ENCODE measurements at regions not wholly inside any gene's neighbourhood (a gene's known extent, or its start where the extent isn't known, plus 50 kb on each side); places are given as distances from the start of the nearest gene placed in this dataset.

GRCh38 chr2:220064111-220065030 lies 436.9 kb downstream of the SLC4A3 start:
- H3K36me3 Mint-ChIP-seq = no peaks in the 10 kb centered on the region
- TF ChIP-seq CTCF (conservative IDR thresholded peaks at IDR 0.05) = no peak
- H3K4me3 Mint-ChIP-seq = no peak overlapping the region
- no peak overlapping the region for H3K27ac Mint-ChIP-seq
- no peak for DNase-seq (ENCODE audit: extremely low spot score, unreplicated experiment)
- peaks cover 36% of the 10 kb centered on the region for H3K4me1 Mint-ChIP-seq (ENCODE audit: unreplicated experiment)
- H3K9me3 Mint-ChIP-seq = no peaks in the 10 kb centered on the region
- H3K27me3 Mint-ChIP-seq = no peaks in the 10 kb centered on the region

GRCh38 chr2:220065581-220065980 lies 438.2 kb downstream of the SLC4A3 start:
- H3K4me1 Mint-ChIP-seq (ENCODE audit: unreplicated experiment) = peaks cover 36% of the 10 kb centered on the region
- H3K4me3 Mint-ChIP-seq = no peak overlapping the region
- H3K27me3 Mint-ChIP-seq = no peaks in the 10 kb centered on the region
- no peak for TF ChIP-seq CTCF (conservative IDR thresholded peaks at IDR 0.05)
- no peak overlapping the region for H3K27ac Mint-ChIP-seq
- no peaks in the 10 kb centered on the region for H3K36me3 Mint-ChIP-seq
- no peak for DNase-seq (ENCODE audit: extremely low spot score, unreplicated experiment)
- H3K9me3 Mint-ChIP-seq = no peaks in the 10 kb centered on the region

GRCh38 chr2:220068846-220069245 lies 441.4 kb downstream of the SLC4A3 start:
- no peak for DNase-seq (ENCODE audit: extremely low spot score, unreplicated experiment)
- Mint-ChIP-seq H3K36me3 (no peaks in the 10 kb centered on the region), H3K27me3 (no peaks in the 10 kb centered on the region), H3K27ac (no peak overlapping the region), H3K9me3 (peaks cover 6% of the 10 kb centered on the region), H3K4me1 (ENCODE audit: unreplicated experiment) (peaks cover 29% of the 10 kb centered on the region), H3K4me3 (no peak overlapping the region)
- no peak for TF ChIP-seq CTCF (conservative IDR thresholded peaks at IDR 0.05)

GRCh38 chr2:220070349-220070748 lies 442.9 kb downstream of the SLC4A3 start:
- Mint-ChIP-seq H3K27ac (no peak overlapping the region), H3K4me1 (ENCODE audit: unreplicated experiment) (peaks cover 22% of the 10 kb centered on the region), H3K27me3 (no peaks in the 10 kb centered on the region), H3K9me3 (peaks cover 6% of the 10 kb centered on the region), H3K36me3 (no peaks in the 10 kb centered on the region), H3K4me3 (no peak overlapping the region)
- no peak for TF ChIP-seq CTCF (conservative IDR thresholded peaks at IDR 0.05)
- no peak for DNase-seq (ENCODE audit: extremely low spot score, unreplicated experiment)

GRCh38 chr2:220071696-220072095 lies 444.3 kb downstream of the SLC4A3 start:
- H3K9me3 Mint-ChIP-seq = peaks cover 6% of the 10 kb centered on the region
- H3K36me3 Mint-ChIP-seq = no peaks in the 10 kb centered on the region
- H3K4me3 Mint-ChIP-seq = peak overlapping the region; percentile 58
- no peak for DNase-seq (ENCODE audit: extremely low spot score, unreplicated experiment)
- H3K27me3 Mint-ChIP-seq = peaks cover 2% of the 10 kb centered on the region
- H3K27ac Mint-ChIP-seq = peak overlapping the region; percentile 72
- H3K4me1 Mint-ChIP-seq (ENCODE audit: unreplicated experiment) = peaks cover 26% of the 10 kb centered on the region
- no peak for TF ChIP-seq CTCF (conservative IDR thresholded peaks at IDR 0.05)
